ENCODE measurements at regions not wholly inside any gene's neighbourhood (a gene's known extent, or its start where the extent isn't known, plus 50 kb on each side); places are given as distances from the start of the nearest gene placed in this dataset.

DNA sequence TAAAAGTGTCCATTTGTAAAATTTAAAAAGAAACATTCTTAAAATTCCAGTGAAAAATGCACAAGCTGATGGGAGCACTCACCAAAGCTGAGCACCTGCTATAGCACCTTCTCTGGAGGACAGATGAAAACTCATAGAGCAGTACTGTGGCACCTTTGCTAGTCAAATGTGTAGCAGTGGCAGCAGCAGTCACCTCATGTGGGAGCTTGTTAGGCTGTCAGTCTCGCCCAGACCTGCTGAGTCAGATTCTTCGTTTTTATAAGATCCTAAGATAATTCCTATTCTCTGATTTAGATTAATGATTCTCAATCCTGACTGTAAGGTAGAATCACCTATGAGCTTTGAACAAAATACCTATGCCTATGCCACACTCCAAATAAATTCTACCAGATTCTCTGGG, 325.8 kb downstream of the RPL10L start:
- H3K27me3 ChIP-seq = no peaks in the 10 kb centered on the region
- 72 to 75% methylated on average over 2 of the region's 2 CpGs for WGBS, 2 donors
- DNase-seq (no peak), ATAC-seq (no peak)
- intact Hi-C loops (cut with DNase I) = no loop called here
- H3K27ac ChIP-seq = no peak overlapping the region
- TF ChIP-seq, protein P1, sequence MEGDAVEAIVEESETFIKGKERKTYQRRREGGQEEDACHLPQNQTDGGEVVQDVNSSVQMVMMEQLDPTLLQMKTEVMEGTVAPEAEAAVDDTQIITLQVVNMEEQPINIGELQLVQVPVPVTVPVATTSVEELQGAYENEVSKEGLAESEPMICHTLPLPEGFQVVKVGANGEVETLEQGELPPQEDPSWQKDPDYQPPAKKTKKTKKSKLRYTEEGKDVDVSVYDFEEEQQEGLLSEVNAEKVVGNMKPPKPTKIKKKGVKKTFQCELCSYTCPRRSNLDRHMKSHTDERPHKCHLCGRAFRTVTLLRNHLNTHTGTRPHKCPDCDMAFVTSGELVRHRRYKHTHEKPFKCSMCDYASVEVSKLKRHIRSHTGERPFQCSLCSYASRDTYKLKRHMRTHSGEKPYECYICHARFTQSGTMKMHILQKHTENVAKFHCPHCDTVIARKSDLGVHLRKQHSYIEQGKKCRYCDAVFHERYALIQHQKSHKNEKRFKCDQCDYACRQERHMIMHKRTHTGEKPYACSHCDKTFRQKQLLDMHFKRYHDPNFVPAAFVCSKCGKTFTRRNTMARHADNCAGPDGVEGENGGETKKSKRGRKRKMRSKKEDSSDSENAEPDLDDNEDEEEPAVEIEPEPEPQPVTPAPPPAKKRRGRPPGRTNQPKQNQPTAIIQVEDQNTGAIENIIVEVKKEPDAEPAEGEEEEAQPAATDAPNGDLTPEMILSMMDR (IDR thresholded peaks at IDR 0.05) = no peak
- no peak overlapping the region for H3K4me3 ChIP-seq
- H3K9me3 ChIP-seq = no peaks in the 10 kb centered on the region
- no peaks in the 10 kb centered on the region for H3K4me1 ChIP-seq
- no peaks in the 10 kb centered on the region for H3K36me3 ChIP-seq

DNA sequence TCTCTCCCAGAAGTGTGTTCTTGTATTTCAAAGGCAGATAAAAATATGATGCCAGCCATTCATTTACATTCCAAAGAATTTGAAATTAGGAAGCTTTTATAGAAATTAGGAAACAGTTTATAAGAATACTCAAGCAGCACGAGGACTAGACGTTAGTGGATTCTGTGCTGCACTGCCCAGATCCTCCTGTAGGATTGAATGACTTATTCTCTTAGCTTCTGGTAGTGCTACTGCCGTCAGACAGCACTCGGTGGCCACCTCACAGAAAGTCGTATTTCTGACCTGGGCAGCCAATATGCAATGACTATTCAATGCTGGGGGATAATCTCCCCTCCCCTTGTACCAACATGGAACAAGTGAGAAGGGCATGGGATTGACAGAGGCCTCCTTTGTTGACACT, 326.4 kb downstream of the RPL10L start:
- intact Hi-C loops (cut with DNase I) = no loop called here
- no peak overlapping the region for H3K4me3 ChIP-seq
- H3K36me3 ChIP-seq = no peaks in the 10 kb centered on the region
- H3K27me3 ChIP-seq = no peaks in the 10 kb centered on the region
- no peaks in the 10 kb centered on the region for H3K4me1 ChIP-seq
- no peak for DNase-seq
- TF ChIP-seq, protein P1 (IDR thresholded peaks at IDR 0.05) = no peak
- H3K27ac ChIP-seq = no peak overlapping the region
- WGBS, 2 donors = 68 to 82% methylated on average over 5 of the region's 5 CpGs
- ATAC-seq = no peak
- no peaks in the 10 kb centered on the region for H3K9me3 ChIP-seq

DNA sequence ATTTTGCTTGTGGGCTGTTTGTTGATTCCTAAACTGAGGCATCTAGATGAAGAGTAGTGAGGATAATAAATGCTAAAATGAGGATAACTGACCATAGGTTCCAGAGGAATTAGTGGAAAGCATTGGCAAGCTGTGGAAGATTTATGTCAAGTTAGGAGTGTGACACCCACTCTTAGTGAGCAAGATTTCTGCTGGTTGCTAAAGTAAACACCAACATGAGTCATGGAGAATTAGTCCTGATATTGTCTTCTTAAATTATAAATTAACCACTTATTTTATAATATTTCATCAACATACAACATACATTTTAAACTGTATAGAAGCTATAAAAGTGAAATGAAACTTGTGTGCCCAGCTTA, 328.2 kb downstream of the RPL10L start:
- TF ChIP-seq, protein P1 (IDR thresholded peaks at IDR 0.05) = no peak
- Histone ChIP-seq H3K36me3 (no peaks in the 10 kb centered on the region), H3K4me1 (no peaks in the 10 kb centered on the region), H3K4me3 (no peak overlapping the region), H3K27ac (no peak overlapping the region), H3K9me3 (no peaks in the 10 kb centered on the region), H3K27me3 (no peaks in the 10 kb centered on the region)
- DNase-seq (no peak), ATAC-seq (no peak)
- intact Hi-C loops (cut with DNase I) = no loop called here

DNA sequence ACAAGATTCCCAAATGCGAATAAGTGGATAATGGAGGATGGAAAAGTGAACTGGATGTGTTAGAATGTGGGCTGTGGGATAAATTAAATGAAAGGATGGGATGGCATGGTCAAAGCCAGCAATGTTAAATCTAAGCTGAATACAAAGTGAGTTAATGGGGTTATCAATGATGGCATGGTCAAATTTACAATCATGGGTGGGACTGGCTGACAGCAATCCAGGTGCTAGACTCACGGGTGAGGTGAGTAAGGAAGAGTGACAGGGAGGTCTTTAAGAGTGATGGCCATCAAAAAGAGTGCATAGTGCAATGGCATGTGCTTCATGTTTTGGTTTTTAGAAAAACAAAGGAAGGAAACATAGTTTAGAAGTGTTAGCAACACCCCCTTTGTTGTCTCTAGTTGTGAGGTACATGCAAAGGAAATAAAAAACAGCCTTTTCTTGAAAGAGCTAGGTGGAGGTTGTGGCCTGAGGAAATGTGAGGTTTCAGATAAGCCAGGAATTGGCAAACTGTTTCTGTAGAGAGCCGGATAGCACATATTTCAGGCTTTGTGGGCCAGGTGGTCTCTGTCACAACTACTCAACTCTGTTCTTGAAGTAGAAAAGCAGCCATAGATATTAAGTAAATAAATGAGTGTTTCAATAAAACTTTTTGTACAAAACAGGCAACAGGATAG, 328.7 kb downstream of the RPL10L start:
- H3K4me3 ChIP-seq = no peak overlapping the region
- intact Hi-C loops (cut with DNase I) = no loop called here
- H3K9me3 ChIP-seq = no peaks in the 10 kb centered on the region
- TF ChIP-seq, protein P1 (IDR thresholded peaks at IDR 0.05) = no peak
- no peaks in the 10 kb centered on the region for H3K27me3 ChIP-seq
- H3K36me3 ChIP-seq = no peaks in the 10 kb centered on the region
- ATAC-seq = no peak
- H3K27ac ChIP-seq = no peak overlapping the region
- H3K4me1 ChIP-seq = no peaks in the 10 kb centered on the region
- WGBS, 2 donors = 41 to 44% methylated on average over 3 of the region's 3 CpGs
- no peak for DNase-seq
